ENCODE measurements at regions not wholly inside any gene's neighbourhood (a gene's known extent, or its start where the extent isn't known, plus 50 kb on each side); places are given as distances from the start of the nearest gene placed in this dataset.

DNA sequence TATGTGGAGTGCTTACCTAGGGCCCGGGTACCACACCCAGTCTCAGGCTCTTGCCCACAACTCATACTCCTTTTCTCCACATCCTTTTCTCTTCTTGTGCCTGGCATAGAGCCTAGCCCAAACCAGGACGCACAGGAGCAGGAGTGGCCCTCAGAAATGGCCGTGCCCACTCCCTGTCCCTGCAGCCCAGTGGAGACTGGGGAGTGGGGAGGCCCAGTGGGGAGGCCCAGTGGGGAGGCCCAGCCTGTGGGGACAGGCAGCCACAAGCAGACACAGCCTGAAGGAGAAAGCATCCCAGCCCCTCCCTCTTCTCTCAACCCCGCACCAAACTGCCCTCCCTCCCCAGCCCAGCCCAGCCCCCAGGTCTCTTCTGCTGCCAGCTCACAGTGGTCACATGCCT, 196.8 kb downstream of the KIF26A start:
- DNase-seq, result no peak
- TF ChIP-seq CTCF (conservative IDR thresholded peaks at IDR 0.05) (no peak), EZH2 (IDR thresholded peaks at IDR 0.05; ENCODE audit: low read depth) (no peak)
- ChIA-PET POLR2A (ENCODE audit: unreplicated experiment) (no interaction called here), CTCF (no interaction called here)
- Histone ChIP-seq H3K27ac (no peak overlapping the region), H3F3A (ENCODE audit: insufficient read depth, low read depth) (no peaks in the 10 kb centered on the region), H3K79me2 (ENCODE audit: low read depth) (no peaks in the 10 kb centered on the region), H3K9me2 (ENCODE audit: insufficient read depth) (no peaks in the 10 kb centered on the region), H4K20me1 (ENCODE audit: insufficient read depth) (no peaks in the 10 kb centered on the region), H3K36me3 (ENCODE audit: low read depth) (no peaks in the 10 kb centered on the region), H3K27me3 (ENCODE audit: insufficient read depth, low read depth) (peaks cover 75% of the 10 kb centered on the region), H3K4me2 (no peak overlapping the region), H3K4me3 (no peak overlapping the region), H3K4me1 (replicated peaks; ENCODE audit: insufficient read depth) (no peaks in the 10 kb centered on the region), H2AFZ (no peak overlapping the region), H3K9me3 (ENCODE audit: insufficient read depth, low read depth) (no peaks in the 10 kb centered on the region)
- intact Hi-C loops (cut with micrococcal nuclease; ENCODE audit: unreplicated experiment), result no loop called here
- BruUV-seq (replicated peaks), result no TSS peak

GRCh38 chr14:104335611-104336010, 197.2 kb downstream of the KIF26A start:
- Histone ChIP-seq H3K27me3 (ENCODE audit: insufficient read depth, low read depth) (peaks cover 70% of the 10 kb centered on the region), H3K4me2 (no peak overlapping the region), H2AFZ (no peak overlapping the region), H3K9me3 (ENCODE audit: insufficient read depth, low read depth) (no peaks in the 10 kb centered on the region), H3K79me2 (ENCODE audit: low read depth) (no peaks in the 10 kb centered on the region), H3K27ac (no peak overlapping the region), H3F3A (ENCODE audit: insufficient read depth, low read depth) (no peaks in the 10 kb centered on the region), H3K4me1 (replicated peaks; ENCODE audit: insufficient read depth) (no peaks in the 10 kb centered on the region), H3K36me3 (ENCODE audit: low read depth) (no peaks in the 10 kb centered on the region), H3K9me2 (ENCODE audit: insufficient read depth) (no peaks in the 10 kb centered on the region), H4K20me1 (ENCODE audit: insufficient read depth) (no peaks in the 10 kb centered on the region), H3K4me3 (no peak overlapping the region)
- POLR2A ChIA-PET (ENCODE audit: unreplicated experiment), result no interaction called here
- intact Hi-C loops (cut with micrococcal nuclease; ENCODE audit: unreplicated experiment), result no loop called here
- BruUV-seq (replicated peaks), result no TSS peak
- CTCF ChIA-PET, result no interaction called here
- no peak for DNase-seq
- TF ChIP-seq CTCF (conservative IDR thresholded peaks at IDR 0.05), result no peak
- TF ChIP-seq EZH2 (IDR thresholded peaks at IDR 0.05; ENCODE audit: low read depth), result no peak

DNA sequence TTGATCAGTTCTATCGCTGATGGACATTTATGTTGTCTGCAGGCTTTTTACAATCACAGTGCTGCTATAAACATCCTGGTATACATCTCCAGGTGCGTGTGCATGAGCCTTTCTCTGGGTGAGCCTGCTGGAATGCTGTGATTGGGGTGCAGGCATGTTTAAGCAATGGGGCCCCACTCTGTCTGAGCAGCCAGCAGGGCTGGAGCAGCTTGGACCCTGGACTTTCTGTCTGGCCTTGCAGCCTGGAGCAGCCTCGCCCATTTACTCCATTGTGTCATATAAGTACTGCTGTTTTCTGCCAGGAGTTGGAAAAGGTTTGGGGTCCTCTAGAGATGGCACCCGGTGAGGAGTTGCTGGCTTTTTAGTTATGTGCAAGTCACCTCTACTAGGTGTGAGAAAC, 199.0 kb downstream of the KIF26A start:
- H3K4me1 ChIP-seq (replicated peaks; ENCODE audit: insufficient read depth), result no peaks in the 10 kb centered on the region
- H3K9me2 ChIP-seq (ENCODE audit: insufficient read depth), result no peaks in the 10 kb centered on the region
- H3F3A ChIP-seq (ENCODE audit: insufficient read depth, low read depth), result no peaks in the 10 kb centered on the region
- POLR2A ChIA-PET (ENCODE audit: unreplicated experiment), result no interaction called here
- CTCF ChIA-PET, result no interaction called here
- H3K79me2 ChIP-seq (ENCODE audit: low read depth), result no peaks in the 10 kb centered on the region
- H3K36me3 ChIP-seq (ENCODE audit: low read depth), result no peaks in the 10 kb centered on the region
- no peak overlapping the region for H2AFZ ChIP-seq
- no peak overlapping the region for H3K4me2 ChIP-seq
- peaks cover 58% of the 10 kb centered on the region for H3K27me3 ChIP-seq (ENCODE audit: insufficient read depth, low read depth)
- H3K27ac ChIP-seq, result no peak overlapping the region
- H4K20me1 ChIP-seq (ENCODE audit: insufficient read depth), result no peaks in the 10 kb centered on the region
- intact Hi-C loops (cut with micrococcal nuclease; ENCODE audit: unreplicated experiment), result no loop called here
- TF ChIP-seq CTCF (conservative IDR thresholded peaks at IDR 0.05), result no peak
- TF ChIP-seq EZH2 (IDR thresholded peaks at IDR 0.05; ENCODE audit: low read depth), result no peak
- DNase-seq, result no peak
- BruUV-seq (replicated peaks), result no TSS peak
- no peaks in the 10 kb centered on the region for H3K9me3 ChIP-seq (ENCODE audit: insufficient read depth, low read depth)
- no peak overlapping the region for H3K4me3 ChIP-seq
